Fibroblast of villous mesenchyme (primary cell): ENCODE measurements at regions not wholly inside any gene's neighbourhood (a gene's known extent, or its start where the extent isn't known, plus 50 kb on each side); places are given as distances from the start of the nearest gene placed in this dataset.

Experiments used
- DNase-seq: peaks from one replicate; pipeline ENCODE4 v3.0.0-alpha.2; 2010; ENCODE audit warnings: low read depth
- H3K4me3 ChIP-seq: 2 replicates; pipeline ENCODE4 v1.5.1; 2011; ENCODE audit warnings: low read depth, mild to moderate bottlenecking, low read length
- TF ChIP-seq, protein P1 (sequence below): IDR thresholded peaks from 2 replicates; pipeline ENCODE4 v1.5.1; 2012; ENCODE audit warnings: low read depth, mild to moderate bottlenecking, low read length; ENCODE audit not compliant: insufficient read depth

DNA sequence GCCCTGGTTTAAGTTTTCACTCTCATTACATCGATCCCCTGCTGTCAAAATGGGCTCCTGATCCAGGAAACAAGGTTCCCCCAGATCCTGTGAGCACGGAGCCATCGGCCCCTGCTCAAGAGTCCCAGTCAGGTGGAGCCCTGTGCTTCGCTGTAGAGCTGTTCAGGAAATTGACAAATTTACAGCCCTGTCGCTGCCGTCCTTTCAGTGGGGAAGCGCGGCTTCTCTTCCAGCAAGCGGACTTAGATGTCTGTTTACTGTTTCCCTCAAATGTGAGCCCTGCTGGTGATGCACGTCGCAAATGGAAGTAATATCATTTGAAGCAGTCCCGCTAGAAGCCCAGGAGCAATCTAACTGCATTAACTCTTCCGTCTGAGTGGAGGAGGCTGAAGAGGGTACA is 760.9 kb upstream of the WWC1 start:
- H3K4me3 ChIP-seq, result no peak overlapping the region
- TF ChIP-seq, protein P1, sequence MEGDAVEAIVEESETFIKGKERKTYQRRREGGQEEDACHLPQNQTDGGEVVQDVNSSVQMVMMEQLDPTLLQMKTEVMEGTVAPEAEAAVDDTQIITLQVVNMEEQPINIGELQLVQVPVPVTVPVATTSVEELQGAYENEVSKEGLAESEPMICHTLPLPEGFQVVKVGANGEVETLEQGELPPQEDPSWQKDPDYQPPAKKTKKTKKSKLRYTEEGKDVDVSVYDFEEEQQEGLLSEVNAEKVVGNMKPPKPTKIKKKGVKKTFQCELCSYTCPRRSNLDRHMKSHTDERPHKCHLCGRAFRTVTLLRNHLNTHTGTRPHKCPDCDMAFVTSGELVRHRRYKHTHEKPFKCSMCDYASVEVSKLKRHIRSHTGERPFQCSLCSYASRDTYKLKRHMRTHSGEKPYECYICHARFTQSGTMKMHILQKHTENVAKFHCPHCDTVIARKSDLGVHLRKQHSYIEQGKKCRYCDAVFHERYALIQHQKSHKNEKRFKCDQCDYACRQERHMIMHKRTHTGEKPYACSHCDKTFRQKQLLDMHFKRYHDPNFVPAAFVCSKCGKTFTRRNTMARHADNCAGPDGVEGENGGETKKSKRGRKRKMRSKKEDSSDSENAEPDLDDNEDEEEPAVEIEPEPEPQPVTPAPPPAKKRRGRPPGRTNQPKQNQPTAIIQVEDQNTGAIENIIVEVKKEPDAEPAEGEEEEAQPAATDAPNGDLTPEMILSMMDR, result no peak

DNA sequence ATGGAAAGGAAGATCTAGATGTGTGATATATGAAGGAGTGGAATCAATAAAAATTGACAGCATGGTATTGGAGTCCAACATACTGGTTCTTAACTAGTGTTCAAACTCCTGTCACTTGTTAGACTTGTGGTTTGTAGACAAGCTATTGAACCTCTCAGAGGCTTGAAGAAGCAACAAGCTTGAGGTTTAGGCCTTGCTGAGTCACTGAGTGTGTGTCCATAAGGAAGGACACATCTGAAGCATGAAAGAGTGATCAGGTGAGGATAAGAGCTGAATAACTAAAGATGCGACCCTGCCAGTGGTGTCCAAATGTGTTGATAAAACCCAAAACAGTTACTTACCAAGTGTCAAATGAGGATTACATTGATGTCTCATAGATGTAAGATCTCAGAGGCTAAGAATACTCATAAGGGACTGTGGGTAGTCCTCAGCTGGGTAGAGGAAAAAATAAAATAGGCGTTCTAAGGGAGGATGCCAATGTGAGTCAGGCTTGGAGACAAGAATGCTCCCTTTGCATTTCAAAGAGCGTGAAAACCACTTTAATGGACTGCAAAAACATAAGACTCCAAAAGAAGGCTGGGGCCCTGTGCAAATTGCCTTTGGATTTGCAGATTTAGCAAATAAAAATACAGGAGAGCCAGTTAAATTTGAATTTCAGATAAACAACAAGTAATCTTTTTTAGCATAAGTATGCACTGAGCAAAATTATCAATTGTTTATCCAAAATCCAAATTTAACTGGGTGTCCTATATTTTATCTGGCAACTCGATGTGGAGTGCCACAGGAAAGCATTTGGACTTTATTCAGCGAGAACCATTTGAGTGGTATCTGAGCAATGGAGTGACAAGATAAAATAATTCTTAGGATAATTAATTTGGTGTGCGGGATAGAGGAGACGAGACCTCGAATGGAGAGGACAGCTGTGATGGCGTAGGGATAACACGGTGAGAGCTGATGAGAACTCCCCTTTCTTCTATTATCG is 757.3 kb upstream of the WWC1 start:
- TF ChIP-seq, protein P1, result no peak
- no peak for DNase-seq
- H3K4me3 ChIP-seq, result no peak overlapping the region

More for the DNA sequence above, 760.9 kb upstream of the WWC1 start:
- no peak for DNase-seq

DNA sequence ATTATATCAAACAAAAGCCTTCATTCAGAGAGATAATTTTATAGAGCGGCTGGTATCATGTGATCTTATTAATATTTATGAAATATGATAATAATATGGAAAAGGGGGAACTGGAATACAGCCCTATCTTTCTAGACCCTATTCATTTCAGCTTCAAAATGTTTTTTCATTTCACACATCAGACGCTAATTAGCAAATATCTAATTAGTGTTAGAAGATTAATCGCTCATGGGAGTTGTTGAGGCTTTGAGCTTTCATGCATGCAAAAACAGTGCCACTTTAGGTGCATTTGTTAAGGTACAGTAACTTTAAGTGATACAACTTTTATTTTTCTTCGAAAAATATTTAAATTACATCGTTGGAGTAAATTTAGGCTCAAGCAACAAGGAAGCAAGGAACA is 751.7 kb upstream of the WWC1 start:
- TF ChIP-seq, protein P1, result no peak
- no peak for DNase-seq
- no peak overlapping the region for H3K4me3 ChIP-seq

DNA sequence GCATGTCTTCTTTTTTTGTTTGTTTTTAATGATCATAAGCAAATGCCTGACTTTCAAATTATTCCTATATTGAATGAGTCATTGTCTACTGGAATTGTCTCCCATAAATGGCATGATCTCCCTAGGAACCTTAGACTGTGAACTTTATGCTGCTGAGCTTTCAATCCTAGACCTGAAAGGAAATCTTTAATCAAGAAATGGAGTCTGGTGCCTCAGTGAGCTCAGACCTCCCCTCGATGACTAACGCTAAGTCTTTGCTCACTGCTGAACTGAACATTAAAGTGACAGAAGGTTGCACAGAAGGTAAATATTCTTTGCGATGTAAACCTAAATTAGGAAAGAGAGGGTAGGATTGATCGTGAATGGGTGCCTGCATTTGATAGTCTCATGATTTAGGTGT is 745.2 kb upstream of the WWC1 start:
- TF ChIP-seq, protein P1, result no peak
- DNase-seq, result no peak
- H3K4me3 ChIP-seq, result no peak overlapping the region

DNA sequence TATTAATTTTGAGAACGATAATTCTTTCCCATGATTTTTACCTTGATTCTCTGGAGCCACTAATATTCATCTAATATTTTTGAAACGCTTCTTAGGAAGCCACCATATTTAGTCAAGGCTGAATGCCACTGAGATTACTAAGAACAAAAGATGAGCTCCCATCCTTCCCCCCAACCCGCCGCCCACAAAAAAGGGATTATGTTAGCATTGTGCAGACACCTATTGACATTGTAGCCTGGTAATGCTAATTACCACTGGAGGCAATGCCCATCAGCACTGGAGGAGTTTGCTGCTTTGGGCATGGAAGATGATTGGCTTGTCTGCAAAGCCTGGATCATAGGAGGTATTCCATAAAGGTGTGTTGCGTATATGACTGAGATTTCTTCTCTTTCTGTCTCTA is 739.1 kb upstream of the WWC1 start:
- H3K4me3 ChIP-seq, result no peak overlapping the region
- TF ChIP-seq, protein P1, result no peak
- no peak for DNase-seq

DNA sequence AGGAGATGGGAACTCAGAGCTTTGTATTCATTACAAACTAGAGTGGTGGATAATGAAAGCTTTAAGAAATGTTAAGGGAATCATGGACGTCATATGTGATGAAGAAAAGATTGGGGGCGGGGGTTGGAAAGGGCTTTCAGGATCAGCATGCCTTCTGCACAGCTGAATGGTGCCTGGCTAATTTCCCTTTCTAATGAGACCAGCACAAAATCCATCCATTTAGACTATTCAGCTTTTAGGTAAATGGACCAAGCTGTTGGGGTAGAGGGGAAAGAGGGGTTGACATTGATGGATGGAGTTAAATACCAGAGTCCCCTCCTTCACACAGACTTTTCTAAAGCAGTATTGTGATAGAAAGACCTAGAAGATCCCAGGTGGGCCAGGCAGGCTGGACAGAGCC is 737.9 kb upstream of the WWC1 start:
- no peak overlapping the region for H3K4me3 ChIP-seq
- no peak for DNase-seq
- TF ChIP-seq, protein P1, result no peak
